ENCODE measurements at regions not wholly inside any gene's neighbourhood (a gene's known extent, or its start where the extent isn't known, plus 50 kb on each side); places are given as distances from the start of the nearest gene placed in this dataset.
"Not testable (repeated sequence)": the region's sequence is repeated elsewhere in the genome, so short reads cannot be mapped to it uniquely, and the experiment has no call there.

DNA sequence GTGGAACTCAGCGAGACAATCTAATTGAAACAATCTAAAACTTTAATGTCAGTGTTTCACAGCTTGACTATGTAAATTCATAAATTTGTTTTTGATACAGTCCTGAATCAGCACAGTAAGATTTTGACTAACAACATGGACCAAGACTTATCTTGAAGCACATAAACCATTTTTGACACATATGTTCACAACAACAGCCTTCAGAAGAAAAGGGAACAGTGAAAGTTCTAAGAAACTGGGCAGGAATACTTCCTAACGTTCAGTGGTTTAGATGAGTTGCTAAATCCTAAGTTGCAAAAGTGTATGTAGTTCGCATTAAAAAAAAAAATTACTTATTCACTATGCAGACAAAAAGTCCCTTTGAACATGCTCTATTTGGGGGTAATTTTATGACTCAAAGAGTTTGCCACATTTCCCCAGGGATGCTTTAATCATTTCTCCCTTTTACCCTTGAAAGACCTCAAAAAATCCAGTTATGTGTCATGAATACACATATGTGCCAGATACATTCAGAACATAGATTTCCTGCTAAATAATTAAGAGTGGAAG lies 120.2 kb downstream of the MRPL39 start:
- DNase-seq: no peak

GRCh38 chr21:25485914-25486313 lies 121.4 kb downstream of the MRPL39 start:
- no peak for DNase-seq

DNA sequence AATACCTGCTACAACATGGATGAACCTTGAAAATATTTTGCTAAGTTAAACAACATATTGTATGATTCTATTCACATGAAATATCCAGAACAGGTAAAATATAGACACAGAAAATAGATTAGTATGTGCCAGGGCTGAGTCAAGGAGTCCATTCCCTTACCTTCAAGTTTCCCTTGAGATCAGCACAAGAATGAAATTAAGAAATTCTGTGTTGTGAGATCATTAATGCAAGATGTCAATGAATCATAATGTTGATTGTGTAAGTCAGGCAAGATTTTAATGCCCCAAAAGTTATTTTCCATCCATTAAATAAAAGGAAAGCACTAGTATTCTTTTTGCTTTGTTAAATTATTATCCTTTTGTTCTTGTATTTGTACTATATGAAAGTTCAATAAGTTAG lies 139.4 kb downstream of the MRPL39 start:
- DNase-seq: no peak

DNA sequence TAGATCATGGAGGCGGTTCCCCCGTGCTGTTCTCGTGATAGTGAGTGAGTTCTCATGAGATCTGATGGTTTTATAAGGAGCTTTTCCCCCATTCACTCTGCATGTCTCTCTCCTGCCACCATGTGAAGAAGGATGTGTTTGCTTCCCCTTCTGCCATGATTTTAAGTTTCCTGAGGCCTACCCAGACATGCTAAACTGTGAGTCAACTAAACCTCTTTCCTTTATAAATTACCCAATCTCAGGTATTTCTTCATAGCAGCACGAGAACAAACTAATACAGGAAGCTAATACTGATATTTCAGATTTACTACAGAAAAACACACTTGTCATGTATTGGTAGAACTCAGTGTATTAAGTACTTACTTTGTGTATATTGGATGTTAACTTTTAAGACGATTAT lies 140.2 kb downstream of the MRPL39 start:
- not testable (repeated sequence) for DNase-seq

DNA sequence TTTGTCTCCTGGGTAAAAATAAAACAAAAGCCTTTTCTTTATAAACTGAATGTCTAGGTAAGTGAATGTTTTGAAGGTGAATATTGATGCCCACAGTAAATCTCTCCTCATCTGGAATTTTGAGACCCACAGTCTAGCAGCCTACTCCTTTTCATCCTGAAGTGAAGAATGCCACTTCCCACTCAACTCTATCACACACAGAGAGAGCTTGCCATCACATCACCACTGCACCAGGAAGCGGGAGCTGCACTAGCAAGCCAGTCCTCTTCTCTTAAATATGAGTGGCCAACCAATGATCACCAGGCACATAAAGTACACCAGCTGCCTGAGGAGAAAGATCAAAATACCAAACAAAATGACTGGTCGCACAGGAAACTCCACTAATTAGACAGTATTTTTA lies 140.8 kb downstream of the MRPL39 start:
- DNase-seq: no peak

DNA sequence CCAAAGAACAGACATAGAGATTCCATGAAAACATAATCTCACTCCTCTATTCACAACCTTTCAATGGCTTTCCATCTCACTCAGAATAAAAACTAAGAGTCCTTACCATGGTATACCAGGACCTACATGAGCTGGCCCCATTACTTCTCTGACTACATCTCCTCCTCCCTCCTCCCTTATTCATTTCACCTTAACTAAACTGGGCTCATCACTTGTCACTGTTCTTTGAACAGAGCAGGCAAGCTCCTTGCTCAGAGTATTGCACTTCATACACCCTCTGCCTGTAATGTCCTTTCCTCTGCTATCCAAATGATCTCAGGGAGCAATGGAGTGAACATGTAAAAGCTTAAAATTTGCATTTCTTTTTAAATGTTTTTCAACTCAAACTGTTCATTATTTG lies 142.0 kb downstream of the MRPL39 start:
- DNase-seq: no peak

GRCh38 chr21:25464275-25464674 lies 143.0 kb downstream of the MRPL39 start:
- DNase-seq: no peak

DNA sequence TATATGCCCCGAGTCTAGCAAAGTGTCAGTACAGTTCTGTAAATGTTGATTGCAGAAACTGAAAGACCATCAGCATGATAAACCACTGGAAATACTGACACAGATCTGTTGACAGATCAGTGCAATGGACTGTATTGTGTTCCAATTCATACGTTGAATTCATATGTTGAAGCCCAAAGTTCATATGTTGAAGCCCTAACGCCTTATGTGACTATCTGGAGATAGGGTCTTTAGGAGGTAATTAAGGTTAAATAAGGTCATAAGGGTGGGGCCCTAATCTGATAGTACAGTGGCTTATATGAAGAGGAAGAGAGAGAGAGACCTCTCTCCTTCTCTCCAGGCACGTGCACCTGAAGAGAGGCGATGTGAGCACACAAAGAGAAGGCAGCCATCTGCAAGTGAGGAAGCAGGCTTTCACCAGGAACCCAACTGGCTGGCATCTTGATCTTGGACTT lies 144.7 kb downstream of the MRPL39 start:
- no peak for DNase-seq

- no peak for DNase-seq
Measured at GRCh38 chr21:25461725-25462124, 145.6 kb downstream of the MRPL39 start.

- no peak for DNase-seq
Measured at GRCh38 chr21:25459993-25460392, 147.3 kb downstream of the MRPL39 start.

GRCh38 chr21:25459365-25459764 lies 147.9 kb downstream of the MRPL39 start:
- DNase-seq: no peak

DNA sequence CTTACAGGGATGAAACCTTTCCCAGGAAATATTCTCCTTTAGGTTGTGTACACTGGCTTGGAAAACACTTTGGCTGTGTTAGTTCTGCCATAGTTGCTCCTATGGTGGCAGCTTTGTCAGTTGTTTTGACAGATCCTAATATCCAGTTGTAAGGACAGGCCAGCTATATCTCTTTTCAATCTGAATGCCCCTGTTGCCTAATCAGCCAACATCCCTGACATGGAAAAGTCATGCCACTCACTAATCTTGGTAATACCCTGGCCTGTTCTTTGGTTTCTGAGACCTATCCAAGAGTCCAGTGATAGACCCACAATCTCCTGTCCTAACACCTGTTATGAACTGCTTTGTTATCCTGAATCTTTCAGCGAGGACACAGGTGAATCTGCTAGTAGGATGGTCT lies 148.8 kb downstream of the MRPL39 start:
- no peak for DNase-seq

DNA sequence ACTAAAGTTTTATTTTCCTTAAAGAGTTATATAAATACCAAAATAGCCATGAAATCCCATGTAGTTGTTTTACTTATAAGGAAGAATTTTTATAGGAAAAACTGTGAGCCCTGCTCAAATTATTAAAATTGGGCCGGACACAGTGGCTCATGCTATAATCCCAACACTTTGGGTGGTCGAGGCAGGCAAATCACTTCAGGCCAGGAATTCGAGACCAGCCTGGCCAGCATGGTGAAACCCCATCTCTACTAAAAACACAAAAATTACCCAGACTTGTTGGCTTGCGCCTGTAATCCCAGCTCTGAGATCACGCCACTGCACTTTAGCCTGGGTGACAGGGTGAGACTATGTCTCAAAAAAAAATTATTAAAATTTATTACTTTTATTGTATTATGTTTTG lies 149.3 kb downstream of the MRPL39 start:
- no peak for DNase-seq

DNA sequence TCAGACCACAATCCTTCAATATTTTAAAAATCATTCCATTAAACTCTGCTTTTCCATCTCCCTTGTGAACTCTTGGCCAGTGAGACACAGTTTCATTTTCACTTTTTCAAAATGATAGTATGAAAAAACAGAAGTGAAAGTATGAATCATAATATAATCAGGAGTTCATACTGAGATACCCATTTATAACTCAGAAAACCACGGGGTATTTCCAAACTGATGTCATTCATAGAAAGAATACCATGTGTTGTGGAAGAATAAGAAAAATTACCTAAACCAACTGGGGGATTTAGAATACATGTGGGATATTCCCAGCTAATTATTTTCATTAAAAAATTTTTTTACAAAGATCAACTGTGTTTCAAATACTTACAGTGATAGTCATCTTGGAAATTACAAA lies 149.9 kb downstream of the MRPL39 start:
- DNase-seq: no peak

- DNase-seq: no peak
Measured at GRCh38 chr21:25456672-25457071, 150.6 kb downstream of the MRPL39 start.

DNA sequence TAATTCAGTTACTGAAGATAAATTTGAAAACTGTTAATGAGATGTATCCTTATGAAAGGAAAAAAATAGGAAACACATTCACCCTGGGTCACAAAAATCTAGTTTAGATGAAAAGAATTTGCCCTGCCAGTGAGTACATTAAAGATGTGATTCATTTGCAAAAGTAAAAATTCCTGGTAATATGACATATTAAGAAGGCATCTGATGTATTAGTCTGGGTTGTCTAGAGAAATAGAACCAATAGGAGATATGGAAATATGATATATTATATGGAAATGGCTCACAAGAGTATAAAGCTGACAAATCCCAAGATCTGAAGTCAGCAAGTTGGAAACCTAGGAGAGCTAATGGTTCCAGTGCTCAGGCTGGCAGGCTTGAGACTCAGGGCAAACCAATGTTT lies 153.8 kb downstream of the MRPL39 start:
- no peak for DNase-seq

GRCh38 chr21:25449950-25450349 lies 157.3 kb downstream of the MRPL39 start:
- no peak for DNase-seq

DNA sequence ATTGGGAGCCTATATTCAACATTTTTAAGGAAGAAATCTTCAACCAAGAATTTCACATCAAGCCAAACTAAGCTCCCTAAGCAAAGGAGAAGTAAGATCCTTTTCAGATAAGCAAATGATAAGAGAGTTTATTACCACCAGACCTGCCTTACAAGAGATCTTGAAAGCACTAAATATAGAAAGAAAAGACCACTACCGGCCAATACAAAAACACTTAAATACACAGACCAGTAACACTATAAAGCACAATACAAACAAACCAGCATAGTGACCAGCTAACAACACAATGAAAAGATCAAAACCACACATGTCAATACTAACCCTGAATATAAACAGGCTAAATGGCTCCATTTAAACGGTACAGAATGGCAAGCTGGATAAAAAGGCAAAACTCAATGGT lies 165.4 kb downstream of the MRPL39 start:
- no peak for DNase-seq

DNA sequence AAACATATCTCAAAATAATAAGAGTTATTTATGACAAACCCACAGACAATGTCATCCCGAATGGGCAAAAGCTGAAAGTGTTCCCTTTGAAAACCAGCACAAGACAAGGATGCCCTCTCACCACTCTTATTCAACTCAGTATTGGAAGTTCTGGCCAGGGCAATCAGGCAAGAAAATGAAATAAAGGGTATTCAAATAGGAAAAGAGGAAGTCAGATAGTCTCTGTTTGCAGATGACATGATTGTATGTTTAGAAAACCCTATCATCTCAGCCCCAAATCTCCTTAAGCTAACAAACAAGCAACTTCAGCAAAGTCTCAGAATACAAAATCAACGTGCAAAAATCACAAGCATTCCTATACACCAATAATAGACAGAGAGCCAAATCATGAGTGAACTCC lies 169.8 kb downstream of the MRPL39 start:
- not testable (repeated sequence) for DNase-seq

GRCh38 chr21:25428537-25428936 lies 178.7 kb downstream of the MRPL39 start:
- DNase-seq: no peak

DNA sequence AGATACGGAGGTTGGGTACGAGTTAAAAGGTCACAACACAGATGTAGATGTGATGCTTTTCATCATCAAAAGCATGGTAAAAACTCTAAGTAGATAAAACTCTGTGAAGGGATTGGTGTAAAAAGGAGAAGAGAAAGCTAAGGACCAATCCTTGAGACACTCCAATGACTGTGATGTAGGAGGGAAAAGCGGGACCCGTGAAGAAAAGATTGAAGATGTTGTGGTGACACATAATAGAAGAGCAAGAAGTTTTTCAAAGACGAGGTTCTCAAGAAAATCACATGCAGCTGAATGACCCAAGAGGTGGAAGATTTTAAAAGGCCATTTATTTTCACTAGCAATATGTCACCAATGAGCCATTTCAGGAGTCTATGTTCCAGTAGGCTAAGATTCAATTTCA lies 179.5 kb downstream of the MRPL39 start:
- no peak for DNase-seq

- no peak for DNase-seq
Measured at GRCh38 chr21:25426580-25426979, 180.7 kb downstream of the MRPL39 start.

DNA sequence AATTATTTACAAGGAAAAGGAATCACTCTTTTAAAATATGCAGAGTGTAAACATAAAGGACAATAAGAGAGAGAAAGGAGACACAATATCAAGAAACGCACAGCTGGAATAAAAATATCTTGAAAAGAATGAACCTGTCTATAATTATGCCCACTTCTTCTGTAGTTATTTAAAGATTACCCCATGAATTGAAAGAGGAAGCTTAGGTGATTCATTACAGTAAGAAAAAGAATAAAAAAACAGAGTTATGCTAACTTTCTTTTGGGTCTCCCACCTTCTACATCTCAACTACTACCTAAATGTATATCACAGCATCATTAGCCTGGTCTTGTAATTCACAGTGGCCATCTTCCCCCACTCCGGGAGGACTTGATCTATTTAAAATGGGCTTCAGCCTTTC lies 182.1 kb downstream of the MRPL39 start:
- DNase-seq: no peak

DNA sequence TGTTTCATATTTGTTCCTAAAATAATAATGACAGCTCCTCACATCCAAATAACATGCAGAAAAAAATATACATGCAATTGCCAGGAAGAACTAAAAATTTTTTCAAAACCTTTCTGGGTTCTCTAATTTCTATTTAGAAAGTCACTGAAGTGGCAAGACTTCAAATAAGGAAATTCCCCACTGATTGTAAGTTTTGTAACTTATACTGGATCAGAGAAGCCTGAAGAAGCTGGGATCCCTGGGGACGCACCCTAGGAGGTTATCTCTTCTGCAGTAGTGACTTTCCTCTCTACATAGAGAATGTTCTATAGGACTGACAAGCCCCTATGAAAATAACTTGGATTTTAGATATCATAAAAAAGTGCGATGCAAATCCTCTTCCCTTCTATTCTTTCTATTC lies 182.6 kb downstream of the MRPL39 start:
- no peak for DNase-seq

- no peak for DNase-seq
Measured at GRCh38 chr21:25424048-25424447, 183.2 kb downstream of the MRPL39 start.
